Stimulated activated naive B cell treated with anti-CD40 and anti-IgM and Interleukin-4, amounts not matched to agents 10 μg/mL and 1 μg/mL and 100 μg/mL, for 72 hours (primary cell): ENCODE measurements at regions not wholly inside any gene's neighbourhood (a gene's known extent, or its start where the extent isn't known, plus 50 kb on each side); places are given as distances from the start of the nearest gene placed in this dataset.
"Not testable (repeated sequence)": the region's sequence is repeated elsewhere in the genome, so short reads cannot be mapped to it uniquely, and the experiment has no call there.

Source experiments
- ATAC-seq, 2 donors: fragments of 150-1000 bp; cut with Tn5 transposase; replicated peaks; 2 replicates each; pipeline ENCODE4 v1.10.0; 2021; ENCODE audit warnings: moderate library complexity in 1 of 2
- DNase-seq: peaks from one replicate; pipeline ENCODE4 v3.0.0; 2021
- H3K27ac Mint-ChIP-seq: one replicate; pipeline ENCODE4 v1.8.0; 2022; ENCODE audit warnings: mild to moderate bottlenecking, mixed read lengths
- H3K27me3 Mint-ChIP-seq, 2 donors: one replicate each; pipeline ENCODE4 v1.8.0; 2022; ENCODE audit warnings: mixed read lengths in 2 of 2
- H3K36me3 Mint-ChIP-seq, 2 donors: one replicate each; pipeline ENCODE4 v1.8.0; 2022; ENCODE audit warnings: mixed read lengths in 2 of 2, mild to moderate bottlenecking in 1 of 2
- H3K4me1 Mint-ChIP-seq, 2 donors: one replicate each; pipeline ENCODE4 v1.8.0; 2022; ENCODE audit warnings: mixed read lengths in 2 of 2, mild to moderate bottlenecking in 1 of 2
- H3K4me3 Mint-ChIP-seq, 2 donors: one replicate each; pipeline ENCODE4 v1.8.0; 2022; ENCODE audit warnings: mild to moderate bottlenecking in 2 of 2, mixed read lengths in 2 of 2, moderate library complexity in 1 of 2
- H3K9me3 Mint-ChIP-seq, 2 donors: one replicate each; pipeline ENCODE4 v1.8.0; 2022; ENCODE audit warnings: mixed read lengths in 2 of 2, mild to moderate bottlenecking in 1 of 2

GRCh38 chr9:22954550-22954949 is 507.9 kb downstream of the DMRTA1 start:
- DNase-seq (no peak), ATAC-seq (no peak)
- Mint-ChIP-seq H3K27me3 (no peaks in the 10 kb centered on the region), H3K9me3 (peaks cover 0 to 4% of the 10 kb centered on the region in 2 donors), H3K4me1 (no peaks in the 10 kb centered on the region), H3K36me3 (no peaks in the 10 kb centered on the region), H3K27ac (no peak overlapping the region), H3K4me3 (no peak overlapping the region)

DNA sequence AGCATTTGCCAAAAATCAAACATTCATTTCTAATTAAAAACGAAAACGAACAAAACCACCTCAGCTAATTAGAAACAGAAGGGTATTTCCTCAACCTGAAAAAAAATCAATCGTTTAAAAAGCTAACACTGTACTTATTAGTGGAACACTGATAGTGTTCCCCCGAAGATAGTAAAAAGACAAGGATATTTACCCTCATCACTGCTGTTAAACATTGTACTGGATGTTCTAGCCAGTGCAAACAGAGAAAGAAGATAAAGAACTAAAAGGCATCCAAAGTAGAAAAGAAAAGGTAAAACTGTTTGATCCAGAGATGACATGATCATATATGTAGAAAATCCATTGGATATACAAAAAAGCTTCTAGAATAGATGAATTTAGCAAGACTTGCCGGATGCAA is 508.3 kb downstream of the DMRTA1 start:
- no peak overlapping the region for H3K27ac Mint-ChIP-seq
- no peak overlapping the region for H3K4me3 Mint-ChIP-seq
- peaks cover 0 to 3% of the 10 kb centered on the region in 2 donors for H3K9me3 Mint-ChIP-seq
- H3K27me3 Mint-ChIP-seq: no peaks in the 10 kb centered on the region
- no peaks in the 10 kb centered on the region for H3K36me3 Mint-ChIP-seq
- no peaks in the 10 kb centered on the region for H3K4me1 Mint-ChIP-seq
- ATAC-seq (no peak), DNase-seq (no peak)

DNA sequence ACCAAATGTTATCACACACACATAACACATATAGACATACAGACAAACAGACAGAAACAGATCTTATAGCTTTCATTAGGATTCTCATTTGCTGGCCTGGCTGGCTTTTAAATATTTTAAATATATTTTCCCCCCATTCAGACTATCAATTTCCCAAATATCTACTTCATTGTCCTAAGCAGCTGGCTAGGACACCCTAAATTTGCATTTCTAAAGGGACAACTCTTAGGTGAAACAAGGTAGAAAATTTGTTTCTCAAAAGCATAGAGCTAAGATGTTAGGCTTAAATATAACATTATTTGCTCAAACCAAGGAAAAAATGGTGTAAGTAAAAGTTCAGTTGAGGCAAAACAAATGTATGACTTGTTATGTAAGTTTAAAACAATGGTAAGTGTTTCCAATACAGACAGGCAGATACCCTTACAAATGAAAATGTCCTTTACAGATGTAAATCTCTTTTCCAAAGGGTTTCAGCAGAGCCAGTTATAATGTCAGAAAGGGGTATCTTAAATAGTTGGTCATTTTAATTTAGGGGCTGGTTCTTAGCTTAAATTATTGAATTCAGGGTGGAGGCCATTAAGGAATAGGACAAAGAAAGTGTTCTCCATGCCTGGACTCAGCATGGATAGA is 522.8 kb downstream of the DMRTA1 start:
- no peaks in the 10 kb centered on the region for H3K36me3 Mint-ChIP-seq
- no peaks in the 10 kb centered on the region for H3K27me3 Mint-ChIP-seq
- H3K9me3 Mint-ChIP-seq: peaks cover 0 to 1% of the 10 kb centered on the region in 2 donors
- ATAC-seq: no peak
- H3K4me1 Mint-ChIP-seq: no peaks in the 10 kb centered on the region
- DNase-seq: no peak
- H3K4me3 Mint-ChIP-seq: no peak overlapping the region
- no peak overlapping the region for H3K27ac Mint-ChIP-seq

DNA sequence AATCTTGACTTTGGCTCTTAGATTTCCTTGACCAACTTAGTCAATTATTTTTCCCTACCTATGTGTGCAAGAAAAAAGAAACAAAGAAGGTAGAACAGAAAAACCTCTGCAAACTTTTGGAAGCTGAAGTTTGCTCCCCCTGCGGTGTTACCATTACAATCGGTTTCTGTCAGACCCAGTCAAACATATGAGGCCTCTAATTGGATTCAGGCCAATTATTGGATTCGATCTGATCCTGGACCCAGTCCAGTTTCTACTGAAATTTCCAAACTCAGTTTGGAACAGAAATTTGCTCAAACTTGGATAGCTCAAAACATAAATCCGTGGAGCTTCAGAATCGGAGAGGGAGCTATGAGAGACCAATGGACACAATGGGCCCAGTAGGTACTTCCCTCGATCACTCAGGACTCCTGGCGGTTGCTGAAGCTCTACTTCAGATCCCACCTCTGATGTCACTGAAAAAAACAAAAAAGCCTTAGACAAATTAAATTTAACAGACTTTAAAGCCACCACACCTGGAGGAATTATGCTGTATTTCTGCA is 523.9 kb downstream of the DMRTA1 start:
- no peaks in the 10 kb centered on the region for H3K36me3 Mint-ChIP-seq
- no peaks in the 10 kb centered on the region for H3K4me1 Mint-ChIP-seq
- H3K27ac Mint-ChIP-seq: no peak overlapping the region
- no peaks in the 10 kb centered on the region for H3K27me3 Mint-ChIP-seq
- DNase-seq: no peak
- no peak for ATAC-seq
- no peak overlapping the region for H3K4me3 Mint-ChIP-seq
- H3K9me3 Mint-ChIP-seq: peaks cover 0 to 1% of the 10 kb centered on the region in 2 donors

- DNase-seq (no peak), ATAC-seq (no peak)
- Mint-ChIP-seq H3K27me3 (no peaks in the 10 kb centered on the region), H3K4me3 (no peak overlapping the region), H3K4me1 (no peaks in the 10 kb centered on the region), H3K9me3 (peaks cover 0 to 2% of the 10 kb centered on the region in 2 donors), H3K36me3 (no peaks in the 10 kb centered on the region), H3K27ac (no peak overlapping the region)
These were observed 529.3 kb downstream of the DMRTA1 start for GRCh38 chr9:22975951-22976350.

DNA sequence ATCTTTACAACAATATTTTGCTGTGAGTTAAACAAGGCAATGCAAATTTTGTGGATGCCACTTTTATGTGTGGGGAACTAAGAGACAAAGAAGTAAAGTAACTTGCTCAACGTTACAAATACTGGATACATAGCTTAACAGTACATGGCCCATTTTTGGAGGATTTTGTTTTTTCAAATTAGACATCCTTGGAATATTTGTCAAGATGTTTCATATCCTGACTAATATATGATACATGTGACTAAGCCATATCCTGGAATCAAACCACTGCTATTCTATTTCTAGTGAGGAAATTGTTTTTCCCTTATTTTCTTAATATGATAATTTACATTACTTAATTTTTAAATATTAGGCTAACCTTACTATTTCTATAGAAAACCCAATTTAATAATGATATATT is 529.8 kb downstream of the DMRTA1 start:
- peaks cover 0 to 2% of the 10 kb centered on the region in 2 donors for H3K9me3 Mint-ChIP-seq
- H3K27ac Mint-ChIP-seq: no peak overlapping the region
- no peaks in the 10 kb centered on the region for H3K36me3 Mint-ChIP-seq
- DNase-seq (no peak), ATAC-seq (no peak)
- no peaks in the 10 kb centered on the region for H3K4me1 Mint-ChIP-seq
- no peak overlapping the region for H3K4me3 Mint-ChIP-seq
- no peaks in the 10 kb centered on the region for H3K27me3 Mint-ChIP-seq

DNA sequence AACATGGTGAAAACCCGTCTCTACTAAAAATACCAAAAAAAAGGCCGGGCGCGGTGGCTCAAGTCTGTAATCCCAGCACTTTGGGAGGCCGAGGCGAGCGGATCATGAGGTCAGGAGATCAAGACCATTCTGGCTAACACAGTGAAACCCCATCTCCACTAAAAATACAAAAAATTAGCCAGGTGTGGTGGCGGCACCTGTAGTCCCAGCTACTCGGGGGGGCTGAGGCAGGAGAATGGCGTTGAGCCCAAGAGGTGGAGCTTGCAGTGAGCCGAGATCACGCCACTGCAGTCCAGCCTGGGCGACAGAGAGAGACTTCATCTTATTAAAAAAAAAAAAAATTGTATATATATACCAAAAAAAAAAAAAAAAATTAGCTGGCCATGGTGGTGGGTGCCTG is 533.8 kb downstream of the DMRTA1 start:
- not testable (repeated sequence) for H3K36me3 Mint-ChIP-seq, H3K27me3 Mint-ChIP-seq, DNase-seq, ATAC-seq, H3K4me3 Mint-ChIP-seq, H3K27ac Mint-ChIP-seq, H3K9me3 Mint-ChIP-seq, H3K4me1 Mint-ChIP-seq

- Mint-ChIP-seq H3K4me3 (no peak overlapping the region), H3K27me3 (no peaks in the 10 kb centered on the region), H3K9me3 (peaks cover 0 to 3% of the 10 kb centered on the region in 2 donors), H3K27ac (no peak overlapping the region), H3K4me1 (no peaks in the 10 kb centered on the region), H3K36me3 (no peaks in the 10 kb centered on the region)
- ATAC-seq (no peak), DNase-seq (no peak)
These were observed 539.9 kb downstream of the DMRTA1 start for GRCh38 chr9:22986556-22986955.

- Mint-ChIP-seq H3K4me1 (no peaks in the 10 kb centered on the region), H3K27me3 (no peaks in the 10 kb centered on the region), H3K4me3 (no peak overlapping the region), H3K36me3 (no peaks in the 10 kb centered on the region), H3K9me3 (peaks cover 0 to 3% of the 10 kb centered on the region in 2 donors), H3K27ac (no peak overlapping the region)
- no peak for DNase-seq
- no peak for ATAC-seq
These were observed 543.7 kb downstream of the DMRTA1 start for GRCh38 chr9:22990349-22990748.

GRCh38 chr9:22992780-22993179 is 546.2 kb downstream of the DMRTA1 start:
- no peak overlapping the region for H3K27ac Mint-ChIP-seq
- ATAC-seq (no peak), DNase-seq (no peak)
- H3K4me3 Mint-ChIP-seq: no peak overlapping the region
- H3K4me1 Mint-ChIP-seq: no peaks in the 10 kb centered on the region
- H3K9me3 Mint-ChIP-seq: peaks cover 0 to 8% of the 10 kb centered on the region in 2 donors
- H3K36me3 Mint-ChIP-seq: no peaks in the 10 kb centered on the region
- H3K27me3 Mint-ChIP-seq: no peaks in the 10 kb centered on the region

GRCh38 chr9:22997923-22998322 is 551.3 kb downstream of the DMRTA1 start:
- Mint-ChIP-seq H3K36me3 (no peaks in the 10 kb centered on the region), H3K27me3 (no peaks in the 10 kb centered on the region), H3K27ac (no peak overlapping the region), H3K4me1 (no peaks in the 10 kb centered on the region), H3K4me3 (no peak overlapping the region), H3K9me3 (peaks cover 8 to 17% of the 10 kb centered on the region in 2 donors)
- no peak for ATAC-seq
- no peak for DNase-seq

DNA sequence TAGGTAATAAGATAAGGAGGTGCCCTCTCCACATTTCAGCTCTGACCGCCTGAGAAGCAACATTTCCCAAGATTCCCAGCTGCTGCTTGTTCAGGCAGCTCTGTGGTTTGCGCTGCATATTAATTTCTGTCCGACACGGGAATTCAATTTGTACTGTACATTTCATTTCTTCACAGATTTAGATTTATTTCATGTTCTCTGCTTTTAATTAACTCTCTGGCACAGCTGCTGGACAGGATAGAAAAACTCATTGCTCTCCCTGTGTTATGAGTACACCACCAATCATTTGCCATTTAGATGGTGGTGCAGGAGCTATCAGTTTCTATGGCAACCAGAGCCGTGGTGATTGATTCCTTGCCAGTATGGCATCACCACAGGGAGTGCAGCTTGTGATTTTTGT is 558.5 kb downstream of the DMRTA1 start:
- H3K4me1 Mint-ChIP-seq: no peaks in the 10 kb centered on the region
- DNase-seq: no peak
- H3K27ac Mint-ChIP-seq: no peak overlapping the region
- H3K36me3 Mint-ChIP-seq: no peaks in the 10 kb centered on the region
- H3K4me3 Mint-ChIP-seq: no peak overlapping the region
- H3K27me3 Mint-ChIP-seq: no peaks in the 10 kb centered on the region
- H3K9me3 Mint-ChIP-seq: peaks cover 0 to 2% of the 10 kb centered on the region in 2 donors
- ATAC-seq: no peak

GRCh38 chr9:23006127-23006526 is 559.5 kb downstream of the DMRTA1 start:
- H3K27ac Mint-ChIP-seq: no peak overlapping the region
- no peak for ATAC-seq
- no peak for DNase-seq
- peaks cover 0 to 2% of the 10 kb centered on the region in 2 donors for H3K9me3 Mint-ChIP-seq
- H3K4me3 Mint-ChIP-seq: no peak overlapping the region
- no peaks in the 10 kb centered on the region for H3K4me1 Mint-ChIP-seq
- no peaks in the 10 kb centered on the region for H3K27me3 Mint-ChIP-seq
- no peaks in the 10 kb centered on the region for H3K36me3 Mint-ChIP-seq

DNA sequence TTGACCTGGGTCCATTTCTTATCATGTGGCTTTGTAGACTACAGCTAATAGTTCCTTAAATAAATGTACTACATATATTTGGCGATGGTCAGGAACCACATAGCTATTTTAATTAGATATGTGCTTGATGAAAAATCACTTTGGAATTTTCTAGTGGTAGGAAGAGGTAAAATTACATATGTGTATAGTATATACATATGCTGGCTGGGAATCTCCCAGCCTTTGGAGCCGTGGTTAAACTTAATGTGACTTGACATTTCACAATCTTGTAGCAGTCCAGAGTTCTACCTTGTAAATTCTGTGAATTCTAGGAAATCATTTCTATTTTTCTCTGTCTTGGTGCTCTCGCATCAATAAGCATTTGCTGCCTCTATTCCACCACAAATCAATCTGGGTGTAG is 565.0 kb downstream of the DMRTA1 start:
- no peak for DNase-seq
- no peaks in the 10 kb centered on the region for H3K27me3 Mint-ChIP-seq
- ATAC-seq: no peak

DNA sequence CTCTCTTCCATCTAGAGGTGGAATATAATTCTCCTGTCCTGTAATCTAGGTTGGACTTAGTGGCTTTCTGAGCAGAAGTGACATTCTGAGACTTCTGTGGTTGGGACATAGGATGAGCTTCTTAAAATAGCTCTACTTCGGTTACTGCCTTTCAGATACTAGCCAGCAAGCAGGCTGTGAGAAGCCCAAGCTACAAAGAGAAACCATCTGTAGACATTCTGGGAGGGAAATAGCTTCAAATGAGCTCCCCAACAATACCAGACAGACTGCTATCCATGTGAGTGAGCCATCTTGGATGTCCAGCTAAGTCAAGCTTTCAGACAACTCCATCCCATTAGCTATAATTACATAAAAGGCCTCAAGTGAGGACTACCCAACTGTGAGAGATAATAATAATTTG is 568.9 kb downstream of the DMRTA1 start:
- no peak for ATAC-seq
- Mint-ChIP-seq H3K36me3 (no peaks in the 10 kb centered on the region), H3K9me3 (peaks cover 0 to 4% of the 10 kb centered on the region in 2 donors)

More for the DNA sequence above, 565.0 kb downstream of the DMRTA1 start:
- H3K27ac Mint-ChIP-seq: no peak overlapping the region
- no peaks in the 10 kb centered on the region for H3K36me3 Mint-ChIP-seq
- H3K4me3 Mint-ChIP-seq: no peak overlapping the region
- no peaks in the 10 kb centered on the region for H3K9me3 Mint-ChIP-seq
- H3K4me1 Mint-ChIP-seq: no peaks in the 10 kb centered on the region

More for the DNA sequence above, 568.9 kb downstream of the DMRTA1 start:
- DNase-seq: no peak
- Mint-ChIP-seq H3K4me1 (no peaks in the 10 kb centered on the region), H3K27ac (no peak overlapping the region), H3K4me3 (no peak overlapping the region), H3K27me3 (no peaks in the 10 kb centered on the region)
